HG03108 (cell line): ENCODE measurements at regions not wholly inside any gene's neighbourhood (a gene's known extent, or its start where the extent isn't known, plus 50 kb on each side); places are given as distances from the start of the nearest gene placed in this dataset.

ENCODE experiments used
- ATAC-seq: cut with Tn5 transposase; IDR thresholded peaks from one replicate; pipeline ENCODE4 v1.9.1; 2021; ENCODE audit warnings: moderate library complexity; ENCODE audit not compliant: unreplicated experiment

GRCh38 chr2:136250131-136250530 lies 132.2 kb upstream of the CXCR4 start:
- ATAC-seq, result no peak

GRCh38 chr2:136248907-136249306 lies 131.0 kb upstream of the CXCR4 start:
- no peak for ATAC-seq

GRCh38 chr2:136248242-136248641 lies 130.3 kb upstream of the CXCR4 start:
- no peak for ATAC-seq

- ATAC-seq, result no peak
These were observed 129.4 kb upstream of the CXCR4 start for GRCh38 chr2:136247204-136247950.

- peak; percentile 65 for ATAC-seq
These were observed 128.2 kb upstream of the CXCR4 start for GRCh38 chr2:136246086-136246669.

GRCh38 chr2:136245211-136245610 lies 127.3 kb upstream of the CXCR4 start:
- no peak for ATAC-seq

- ATAC-seq, result no peak
These were observed 126.6 kb upstream of the CXCR4 start for GRCh38 chr2:136244536-136244885.

GRCh38 chr2:136243638-136244535 lies 125.9 kb upstream of the CXCR4 start:
- no peak for ATAC-seq

- ATAC-seq, result no peak
These were observed 124.8 kb upstream of the CXCR4 start for GRCh38 chr2:136242687-136243277.

- ATAC-seq, result no peak
These were observed 124.2 kb upstream of the CXCR4 start for GRCh38 chr2:136242100-136242499.

- no peak for ATAC-seq
These were observed 121.2 kb upstream of the CXCR4 start for GRCh38 chr2:136239079-136239685.

GRCh38 chr2:136238286-136239078 lies 120.5 kb upstream of the CXCR4 start:
- ATAC-seq, result peak; percentile 91

- no peak for ATAC-seq
These were observed 118.1 kb upstream of the CXCR4 start for GRCh38 chr2:136236019-136236418.

- ATAC-seq, result no peak
These were observed 117.6 kb upstream of the CXCR4 start for GRCh38 chr2:136235546-136235945.

- ATAC-seq, result no peak
These were observed 116.3 kb upstream of the CXCR4 start for GRCh38 chr2:136234261-136234660.

- ATAC-seq, result no peak
These were observed 115.3 kb upstream of the CXCR4 start for GRCh38 chr2:136233298-136233697.

GRCh38 chr2:136232456-136233172 lies 114.7 kb upstream of the CXCR4 start:
- ATAC-seq, result no peak

- ATAC-seq, result no peak
These were observed 112.5 kb upstream of the CXCR4 start for GRCh38 chr2:136230464-136230863.

- ATAC-seq, result no peak
These were observed 109.0 kb upstream of the CXCR4 start for GRCh38 chr2:136226903-136227302.
